GM18505 (cell line): ENCODE measurements at regions not wholly inside any gene's neighbourhood (a gene's known extent, or its start where the extent isn't known, plus 50 kb on each side); places are given as distances from the start of the nearest gene placed in this dataset.

Experiments used
- ATAC-seq: cut with Tn5 transposase; IDR thresholded peaks from one replicate; pipeline ENCODE4 v1.9.1; 2021; ENCODE audit not compliant: unreplicated experiment
- POLR2A ChIP-seq: IDR thresholded peaks from 4 replicates; pipeline ENCODE4 v1.6.1; 2011; ENCODE audit warnings: borderline replicate concordance; ENCODE audit not compliant: insufficient read depth, insufficient read length; ENCODE audit errors: extremely low read depth

DNA sequence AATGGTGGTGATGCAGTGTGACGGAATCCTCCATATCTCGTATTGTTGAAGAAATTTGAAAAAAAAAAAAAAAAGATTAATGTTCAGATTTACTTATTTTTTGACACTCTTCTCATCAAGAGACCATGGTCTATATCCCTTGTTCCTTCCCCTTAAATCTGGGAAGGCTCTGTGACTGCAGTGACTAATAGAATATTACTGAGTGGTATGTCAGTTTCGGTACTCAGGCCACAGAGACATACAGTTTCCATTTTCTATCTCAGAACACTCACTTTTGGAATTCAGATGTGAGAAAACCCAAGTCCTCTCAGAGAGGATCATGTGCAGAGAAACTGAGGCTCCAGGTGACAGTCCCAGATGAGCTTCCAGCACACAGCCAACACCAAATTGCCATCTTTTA lies 1193.5 kb downstream of the DTWD2 start:
- no peak for ATAC-seq
- no peak for TF ChIP-seq POLR2A

DNA sequence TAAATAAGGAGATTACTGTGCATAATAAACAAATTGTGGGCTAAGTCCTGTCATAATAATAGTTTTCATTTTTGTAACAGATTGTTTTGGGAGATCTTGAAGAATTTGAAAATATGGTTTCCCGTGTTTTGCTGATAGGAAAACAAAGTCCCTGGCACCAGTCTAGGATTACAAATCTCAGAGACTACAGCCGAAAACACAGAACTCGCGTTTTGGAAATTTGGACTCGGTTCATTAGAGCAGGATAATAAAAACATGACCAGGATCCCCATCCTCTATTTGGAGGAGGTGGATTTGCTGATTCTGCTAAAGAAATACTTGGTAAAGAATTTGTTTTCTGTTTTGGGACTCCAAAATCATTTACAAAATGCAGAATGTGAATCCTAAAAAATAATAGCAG lies 1194.4 kb downstream of the DTWD2 start:
- TF ChIP-seq POLR2A = no peak

DNA sequence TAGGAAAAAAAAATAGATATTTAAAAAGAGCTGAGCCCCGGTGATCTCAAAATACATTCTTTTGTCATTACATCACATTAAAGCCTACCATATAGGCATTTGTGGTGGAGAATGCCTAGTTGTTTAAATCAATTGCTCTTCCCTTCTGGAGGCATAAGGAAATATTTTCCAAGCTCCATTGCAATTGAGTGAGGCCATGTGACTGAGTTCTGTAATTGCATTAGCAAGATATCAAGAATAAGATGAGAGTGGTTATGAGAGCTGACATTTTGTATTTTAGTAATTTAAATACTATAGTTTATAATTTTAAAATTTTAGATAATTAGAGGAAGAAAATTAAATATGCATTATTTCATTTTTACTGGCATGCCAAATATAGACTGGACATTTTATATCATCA lies 1195.9 kb downstream of the DTWD2 start:
- ATAC-seq = no peak
- no peak for TF ChIP-seq POLR2A

More for the DNA sequence above, 1194.4 kb downstream of the DTWD2 start:
- no peak for ATAC-seq

DNA sequence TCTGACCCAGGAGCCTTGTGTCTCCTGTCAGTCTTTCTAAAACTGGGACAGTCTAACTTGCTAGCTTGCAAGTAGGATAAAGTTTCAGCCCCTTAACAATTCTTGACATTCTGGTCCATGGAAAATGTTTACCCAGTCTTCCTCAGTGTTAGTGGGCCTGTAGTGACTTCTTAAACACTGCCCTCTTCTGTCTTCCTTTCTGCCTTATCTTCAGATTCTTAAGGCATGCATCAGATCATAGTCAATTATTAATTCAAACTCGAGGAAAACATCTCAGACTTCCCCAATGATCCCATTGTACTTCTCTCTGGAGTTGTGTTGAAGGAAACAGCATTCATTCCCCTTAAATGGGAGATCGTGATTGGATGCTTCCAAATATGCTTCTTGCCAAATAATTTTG lies 1199.8 kb downstream of the DTWD2 start:
- TF ChIP-seq POLR2A = no peak
- no peak for ATAC-seq

DNA sequence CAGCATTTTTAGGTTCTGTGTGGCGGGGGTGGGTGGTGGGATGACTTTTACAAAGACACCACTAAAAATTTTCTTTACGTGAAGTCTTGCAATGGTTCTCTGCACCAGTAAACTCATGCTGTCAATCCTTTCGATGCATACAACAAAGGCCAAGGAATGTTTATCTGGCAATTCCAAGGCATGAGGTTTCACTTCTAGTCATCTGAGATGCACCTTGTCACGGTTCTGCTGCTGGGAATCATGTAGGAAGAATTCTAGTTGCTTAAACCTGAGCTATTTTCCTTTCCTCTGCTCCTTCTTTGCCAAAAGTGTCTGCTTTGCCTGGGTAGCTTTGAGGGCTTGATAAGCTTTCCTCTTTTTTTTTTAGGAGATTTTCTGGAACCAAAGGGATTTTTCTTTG lies 1204.5 kb upstream of the SEMA6A start:
- no peak for ATAC-seq
- TF ChIP-seq POLR2A = no peak

DNA sequence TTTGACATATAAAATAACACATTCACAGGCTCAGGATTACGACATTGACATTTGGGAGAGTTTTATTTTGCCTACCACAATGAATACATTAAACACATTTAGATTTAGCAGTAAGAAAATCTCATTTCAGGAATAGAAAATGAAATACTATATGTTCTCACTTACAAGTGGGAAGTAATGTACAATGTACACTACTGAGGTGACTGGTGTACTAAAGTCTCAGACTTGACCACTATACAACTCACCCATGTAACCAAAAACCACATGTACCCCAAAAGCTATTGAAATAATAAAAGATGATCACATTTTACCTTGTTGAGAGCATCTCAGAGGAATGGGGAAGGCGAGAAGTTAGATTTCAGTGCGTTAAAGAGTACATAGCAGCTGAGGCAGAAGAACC lies 1202.4 kb upstream of the SEMA6A start:
- TF ChIP-seq POLR2A = no peak
- ATAC-seq = peak; percentile 59

DNA sequence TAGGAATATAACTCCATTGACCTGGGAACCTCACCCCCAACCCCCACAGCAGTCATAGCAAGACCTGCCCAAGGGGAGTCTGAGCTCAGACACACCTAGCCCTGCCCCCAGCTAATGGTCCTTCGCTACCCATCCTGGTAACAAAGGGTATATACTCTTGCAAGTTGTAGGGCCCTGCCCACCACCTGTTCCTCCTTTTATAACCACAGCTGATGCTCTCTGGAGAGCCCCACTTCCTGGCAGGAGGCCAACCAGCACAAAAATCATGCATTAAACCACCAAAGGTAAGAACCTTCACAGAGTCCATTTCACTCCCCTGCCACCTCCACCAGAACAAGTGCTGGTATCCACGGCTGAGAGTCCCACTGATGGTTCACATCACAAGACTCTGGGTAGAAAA lies 1195.3 kb upstream of the SEMA6A start:
- ATAC-seq = no peak
- TF ChIP-seq POLR2A = no peak

DNA sequence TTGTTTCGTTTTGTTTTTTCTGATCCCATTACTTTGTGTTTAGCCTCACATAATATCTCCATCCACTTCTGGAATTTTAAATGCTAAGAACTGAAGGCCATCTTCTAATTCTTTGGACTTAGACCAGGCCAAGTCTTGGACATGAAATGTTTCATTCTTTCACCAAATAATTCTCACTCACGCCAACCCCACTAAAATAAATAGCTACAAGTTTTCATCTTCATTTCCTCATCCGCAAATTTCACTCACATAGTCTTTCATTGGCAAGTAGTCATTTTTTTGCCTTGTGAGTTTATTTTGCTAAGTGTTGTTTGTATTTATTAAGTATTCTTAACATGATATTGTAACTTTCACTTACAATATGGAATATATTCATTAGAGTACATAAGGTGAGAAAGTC lies 1188.6 kb upstream of the SEMA6A start:
- ATAC-seq = no peak
- no peak for TF ChIP-seq POLR2A

DNA sequence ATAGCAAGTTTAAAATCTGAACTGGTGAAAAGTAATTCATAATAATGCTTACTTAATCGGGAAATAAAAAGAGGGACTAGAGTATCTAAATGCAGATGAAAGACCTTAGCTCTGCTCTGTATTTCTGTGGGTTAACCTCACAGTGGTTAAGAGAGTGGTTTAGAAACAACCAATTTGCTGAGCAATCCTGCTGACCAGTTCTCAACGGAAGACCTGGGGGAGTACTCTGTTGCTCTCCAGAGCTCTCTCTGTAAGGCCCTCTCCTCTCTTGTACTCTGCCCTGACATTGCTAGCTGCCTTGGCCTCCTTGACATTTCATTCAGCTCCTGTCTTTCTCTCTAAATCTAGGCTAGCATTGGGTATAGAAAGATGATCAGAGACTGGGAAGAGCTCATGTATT lies 1186.6 kb upstream of the SEMA6A start:
- no peak for ATAC-seq
- no peak for TF ChIP-seq POLR2A

DNA sequence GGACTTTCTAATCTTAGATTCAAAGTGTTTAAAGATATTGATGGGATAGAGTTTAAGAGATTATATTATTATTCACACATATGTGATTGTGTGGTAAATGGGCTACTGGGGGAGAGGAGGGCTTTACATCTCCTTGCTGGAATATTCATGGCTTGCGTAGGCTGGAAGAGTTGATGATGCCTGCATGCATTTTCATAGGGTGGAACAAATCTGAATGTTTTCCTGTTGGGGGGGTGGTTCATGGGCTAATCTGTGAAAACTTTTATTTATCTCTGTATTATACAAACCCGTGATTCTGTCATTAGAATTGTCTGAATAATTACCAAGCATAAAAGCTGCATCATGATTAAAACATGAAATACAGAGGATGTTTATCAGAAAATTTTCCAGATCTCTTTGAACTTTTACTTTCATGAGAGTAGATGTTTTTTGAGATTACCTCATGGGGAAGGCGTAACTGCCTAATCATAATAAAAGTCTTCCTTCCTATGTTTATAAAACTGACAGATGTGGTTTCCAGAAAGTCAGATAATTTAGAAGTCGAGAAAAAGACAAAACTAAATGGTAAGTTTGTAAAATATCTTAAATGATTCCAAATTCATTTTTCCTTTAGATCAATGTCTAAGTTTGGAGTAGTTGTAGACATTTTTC lies 1185.4 kb upstream of the SEMA6A start:
- no peak for TF ChIP-seq POLR2A
- ATAC-seq = no peak

DNA sequence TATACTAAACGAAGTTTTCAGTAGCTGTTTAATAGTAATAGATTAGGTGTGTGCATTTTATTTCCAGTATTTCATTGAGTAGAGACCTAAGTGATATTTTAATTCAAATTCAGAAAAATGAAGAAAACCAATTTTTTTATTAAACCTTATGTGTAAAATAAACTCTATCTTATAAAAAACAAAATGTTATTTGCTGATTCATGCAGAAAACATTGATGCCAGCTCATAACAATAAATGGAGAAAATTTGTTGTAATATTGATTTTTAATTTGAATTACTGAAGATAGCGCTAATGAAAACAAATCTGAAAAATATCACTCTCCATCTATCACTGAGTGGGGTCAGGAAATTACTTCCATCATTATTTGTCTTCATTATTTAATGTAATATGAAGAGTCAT lies 1177.8 kb upstream of the SEMA6A start:
- no peak for TF ChIP-seq POLR2A
- ATAC-seq = no peak

DNA sequence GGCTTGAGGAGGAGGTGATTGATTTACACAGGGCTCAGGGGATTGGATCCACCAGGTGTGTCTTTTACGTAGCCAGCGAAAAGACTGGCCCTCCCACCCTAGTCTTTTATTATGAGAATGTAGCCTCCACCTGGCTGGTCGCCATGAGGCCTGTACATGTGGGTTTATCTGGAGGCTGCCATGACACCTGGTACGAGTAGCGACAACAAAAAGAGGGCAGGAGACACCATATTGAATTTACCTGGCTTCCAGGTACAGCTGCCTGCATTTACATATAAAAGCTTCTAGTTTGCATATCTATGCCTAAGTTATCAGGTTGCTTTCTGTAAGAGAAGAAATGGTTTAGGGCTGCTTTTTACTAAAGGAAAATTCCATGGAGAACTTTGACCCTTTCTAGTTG lies 1173.7 kb upstream of the SEMA6A start:
- TF ChIP-seq POLR2A = no peak
- no peak for ATAC-seq

DNA sequence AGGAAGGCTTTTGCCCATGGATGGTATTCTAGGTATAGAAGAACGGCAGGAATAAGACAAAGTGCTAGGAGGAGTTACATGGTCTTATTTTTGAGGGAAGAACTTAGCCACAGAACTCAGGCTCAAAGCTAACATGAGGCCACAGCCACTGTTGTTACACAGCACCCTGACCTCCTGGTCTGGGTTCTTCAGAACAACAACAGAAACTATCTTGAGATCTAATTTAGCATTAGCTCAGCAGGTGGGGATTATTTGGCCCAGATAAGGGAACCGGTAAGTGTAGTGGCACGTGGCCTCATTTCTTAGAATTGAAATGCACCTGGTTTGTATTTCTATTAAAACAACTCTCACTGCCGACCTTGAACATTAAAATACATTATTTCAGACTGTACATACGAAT lies 1168.7 kb upstream of the SEMA6A start:
- no peak for TF ChIP-seq POLR2A
- no peak for ATAC-seq

DNA sequence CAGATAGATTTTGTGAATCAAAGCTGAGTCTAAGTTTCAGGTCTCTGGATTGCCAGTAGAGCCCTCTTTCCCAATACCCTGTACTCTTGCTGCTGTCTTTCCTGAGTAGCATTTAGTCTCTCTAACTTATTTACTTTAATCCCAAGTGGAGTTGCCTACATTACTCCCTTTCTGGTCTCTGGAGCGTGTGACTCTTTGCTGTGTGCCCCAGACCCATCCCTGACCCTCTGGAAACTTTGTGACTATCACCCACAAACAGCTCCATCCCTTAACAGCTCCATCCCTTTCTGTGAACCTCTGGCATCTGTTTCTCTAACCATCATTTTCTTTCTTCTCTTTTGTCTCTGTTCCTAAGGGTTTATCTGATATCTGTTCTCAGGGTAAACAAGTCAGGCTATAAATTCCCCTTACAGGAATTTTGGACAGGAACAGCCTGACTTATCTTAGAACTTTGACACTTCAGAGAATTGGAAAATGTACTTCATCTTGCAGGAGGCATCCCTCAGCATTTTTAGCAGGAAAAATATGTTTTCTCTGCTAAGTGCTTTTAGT lies 1167.1 kb upstream of the SEMA6A start:
- ATAC-seq = no peak
- TF ChIP-seq POLR2A = no peak

DNA sequence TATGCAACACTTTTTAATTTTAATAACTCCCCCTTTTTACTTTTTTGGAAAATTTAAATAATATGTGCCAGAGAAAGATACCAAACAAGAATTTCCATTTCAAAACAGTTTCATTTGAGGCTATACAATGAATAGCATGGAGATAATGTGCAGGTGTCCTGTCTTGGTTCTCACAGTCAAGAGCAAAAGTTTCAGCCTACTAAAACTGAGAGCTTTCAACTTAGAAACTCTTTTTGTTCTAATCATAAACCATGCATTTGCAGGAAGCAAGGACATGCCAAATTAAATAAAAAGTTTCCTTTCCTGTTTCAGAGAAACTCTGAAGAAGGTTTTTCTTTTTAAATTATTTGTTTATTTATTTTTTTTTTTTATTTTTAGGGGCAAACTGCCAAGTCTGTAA lies 1165.6 kb upstream of the SEMA6A start:
- no peak for TF ChIP-seq POLR2A
- ATAC-seq = no peak
